GM19397 (cell line): ENCODE measurements at regions not wholly inside any gene's neighbourhood (a gene's known extent, or its start where the extent isn't known, plus 50 kb on each side); places are given as distances from the start of the nearest gene placed in this dataset.

ENCODE experiments used
- ATAC-seq: cut with Tn5 transposase; IDR thresholded peaks from one replicate; pipeline ENCODE4 v1.9.1; 2021; ENCODE audit warnings: mild to moderate bottlenecking, moderate library complexity; ENCODE audit not compliant: unreplicated experiment

DNA sequence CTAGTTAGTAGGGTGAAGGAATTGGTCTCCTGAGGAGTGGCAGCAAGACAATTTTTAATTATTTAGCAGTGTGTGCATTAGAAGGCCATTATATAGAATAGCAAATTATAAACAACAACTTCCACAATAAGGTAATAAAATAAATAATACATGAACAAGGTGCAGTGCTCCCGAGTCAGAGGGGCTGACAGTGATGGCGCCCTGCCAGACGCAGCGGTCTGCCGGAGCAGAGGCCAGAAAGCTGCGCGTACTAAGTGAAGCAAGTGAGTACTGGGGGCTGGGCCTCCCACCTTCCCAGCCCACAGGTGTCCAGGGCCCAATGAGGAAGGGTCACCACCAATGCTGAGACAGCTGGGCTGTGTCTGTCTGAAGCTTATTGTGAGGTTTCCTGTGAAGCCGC is 72.0 kb upstream of the VRK1 start:
- ATAC-seq = no peak

DNA sequence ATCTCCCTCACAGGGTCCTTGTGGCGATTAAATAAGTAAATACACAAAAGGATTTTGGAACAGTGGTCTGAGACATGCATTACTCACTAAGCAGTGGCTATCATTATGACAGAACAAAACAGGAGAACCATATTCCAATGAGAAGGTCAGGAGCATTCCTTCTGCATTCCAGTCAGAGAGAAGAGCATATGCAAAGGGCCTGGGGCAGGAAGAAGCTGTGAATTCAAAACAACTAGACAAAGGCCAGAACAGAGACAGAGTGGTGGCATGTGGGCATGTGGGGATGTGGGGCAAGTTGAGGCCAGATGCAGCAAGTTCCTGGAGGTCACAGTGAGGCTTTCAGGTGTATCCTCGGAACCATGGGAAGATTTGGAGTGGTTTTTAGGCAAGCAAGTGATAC is 70.1 kb upstream of the VRK1 start:
- no peak for ATAC-seq

DNA sequence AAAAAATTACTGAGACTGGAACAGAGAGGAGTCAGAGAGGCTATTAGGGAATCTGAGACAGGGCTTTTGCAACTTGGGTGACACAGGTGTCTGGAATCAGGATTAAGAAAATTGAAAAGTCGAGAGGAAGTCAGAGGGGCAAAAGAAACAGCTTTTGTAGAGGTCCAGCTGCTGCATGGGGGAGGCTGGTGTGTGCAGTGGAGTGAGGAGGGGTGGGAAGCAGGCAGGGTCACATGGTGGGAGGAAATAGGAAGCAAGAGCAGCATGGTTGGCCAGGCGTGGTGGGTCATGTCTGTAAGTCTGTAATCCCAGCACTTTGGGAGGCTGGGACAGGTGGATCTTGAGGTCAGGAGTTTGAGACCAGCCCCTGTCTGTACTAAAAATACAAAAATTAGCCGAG is 69.7 kb upstream of the VRK1 start:
- ATAC-seq = no peak

DNA sequence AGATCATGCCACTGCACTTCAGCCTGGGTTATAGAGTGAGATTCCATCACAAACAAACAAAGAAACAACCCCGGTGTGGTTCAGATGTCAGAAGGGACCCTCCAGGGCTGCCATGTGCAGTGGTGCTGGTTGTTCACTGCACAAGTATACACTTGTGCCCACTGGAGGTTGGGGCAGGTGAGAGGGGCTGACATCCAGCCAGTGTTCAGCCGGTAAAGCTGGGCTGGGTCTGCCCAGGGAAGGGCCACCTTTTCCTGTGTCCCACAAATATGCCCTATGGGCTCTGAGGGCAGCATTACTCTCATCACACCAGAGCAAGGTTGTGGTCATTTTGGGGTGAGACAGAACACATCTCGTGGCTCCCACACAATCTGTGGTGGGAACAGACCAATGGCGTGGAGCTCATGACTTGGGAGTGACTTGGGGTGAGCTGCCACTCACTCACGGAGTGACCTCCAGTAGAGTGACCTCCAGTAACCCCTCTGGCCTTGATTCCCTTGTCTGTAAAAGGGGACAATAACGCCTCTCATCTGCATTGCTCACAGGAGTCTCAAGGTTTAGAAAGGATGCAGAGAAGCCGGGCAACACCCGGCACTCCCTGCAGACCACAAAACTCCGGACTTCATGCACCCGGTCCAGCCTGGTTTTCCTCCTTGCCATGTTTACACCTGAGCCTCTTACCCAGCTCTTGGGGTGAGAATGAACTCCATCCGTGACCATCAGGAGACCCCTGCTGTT is 69.0 kb upstream of the VRK1 start:
- ATAC-seq = no peak

DNA sequence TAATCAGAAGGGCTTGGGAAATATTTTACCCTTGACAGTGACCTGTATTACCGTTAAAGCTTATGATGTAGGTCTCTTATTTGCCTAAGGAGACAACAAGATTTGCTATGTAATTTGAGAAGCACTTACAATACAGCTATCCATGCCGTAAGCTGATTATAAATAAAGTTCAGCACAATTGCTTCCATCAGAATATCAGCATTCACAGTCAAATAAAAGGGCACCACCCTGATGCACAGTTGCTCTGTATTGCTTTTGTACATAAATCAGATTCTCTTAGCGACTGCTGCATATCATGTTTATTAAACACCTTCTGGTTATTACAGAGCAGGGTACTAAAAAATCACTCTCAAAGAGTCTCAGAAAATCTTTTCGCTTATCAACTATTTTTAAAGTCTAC is 67.3 kb upstream of the VRK1 start:
- ATAC-seq = no peak

DNA sequence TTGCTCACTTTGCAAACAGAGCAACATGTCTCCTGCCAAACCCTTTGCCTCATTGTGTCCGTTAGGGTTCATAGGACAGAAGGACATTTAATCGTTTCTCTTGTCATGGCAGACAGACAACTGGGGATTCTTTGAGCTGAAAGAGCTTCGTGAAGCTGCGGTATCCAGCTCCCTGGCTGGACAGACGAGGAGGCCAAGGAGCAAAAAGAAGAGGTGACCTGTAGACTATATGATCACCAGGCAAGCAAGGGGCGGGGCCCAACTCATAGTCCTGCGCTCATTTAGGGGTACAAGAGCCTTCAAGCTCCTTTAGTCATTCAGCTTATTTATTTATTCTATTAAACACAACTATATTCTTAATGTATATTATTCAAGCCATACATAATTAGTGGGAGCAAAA is 66.8 kb upstream of the VRK1 start:
- ATAC-seq = no peak

DNA sequence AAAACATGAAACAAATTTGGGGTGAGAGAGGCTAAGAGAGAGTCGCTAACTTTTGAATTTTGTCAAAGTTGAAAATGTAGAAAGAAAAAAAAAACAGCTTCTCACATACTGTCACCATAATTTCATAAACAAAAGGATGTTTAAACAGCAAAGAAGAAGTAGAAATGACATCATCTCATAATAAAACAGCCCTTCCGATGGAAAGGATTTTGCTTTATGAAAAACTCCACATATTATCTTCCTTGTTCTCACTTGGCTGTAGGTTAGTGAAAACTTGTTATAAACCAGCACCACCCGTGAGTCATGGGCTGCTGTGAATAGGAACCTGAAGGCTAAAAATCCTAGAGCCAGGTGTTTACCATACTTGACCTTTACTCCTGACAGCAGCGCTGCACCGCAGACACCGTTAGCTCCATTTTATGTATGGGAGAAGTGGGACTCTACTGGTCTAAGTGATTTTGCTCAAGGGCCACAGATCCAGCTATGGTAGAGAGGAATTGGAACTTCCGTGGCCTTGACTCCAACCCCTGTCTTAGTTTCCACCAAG is 63.0 kb upstream of the VRK1 start:
- no peak for ATAC-seq

DNA sequence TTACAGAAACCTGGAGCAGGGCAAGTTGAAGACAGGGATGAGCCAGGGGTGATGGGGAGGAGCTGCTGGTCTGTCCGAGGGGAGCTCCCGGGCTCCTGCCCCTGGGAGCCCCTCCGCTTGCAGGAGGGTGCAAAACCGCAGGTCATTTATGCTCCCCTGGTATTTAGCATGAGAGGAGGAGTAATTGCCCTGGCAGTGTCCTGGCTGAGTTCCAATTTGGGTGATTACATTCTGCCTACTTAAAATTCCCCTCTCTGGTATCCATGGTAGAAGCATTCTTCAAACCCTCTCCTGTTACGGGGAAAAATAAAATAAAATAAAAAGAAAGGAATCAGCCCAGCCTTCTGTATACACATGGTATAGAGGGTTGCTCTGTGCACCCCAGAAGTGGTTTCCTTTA is 61.7 kb upstream of the VRK1 start:
- ATAC-seq = no peak

DNA sequence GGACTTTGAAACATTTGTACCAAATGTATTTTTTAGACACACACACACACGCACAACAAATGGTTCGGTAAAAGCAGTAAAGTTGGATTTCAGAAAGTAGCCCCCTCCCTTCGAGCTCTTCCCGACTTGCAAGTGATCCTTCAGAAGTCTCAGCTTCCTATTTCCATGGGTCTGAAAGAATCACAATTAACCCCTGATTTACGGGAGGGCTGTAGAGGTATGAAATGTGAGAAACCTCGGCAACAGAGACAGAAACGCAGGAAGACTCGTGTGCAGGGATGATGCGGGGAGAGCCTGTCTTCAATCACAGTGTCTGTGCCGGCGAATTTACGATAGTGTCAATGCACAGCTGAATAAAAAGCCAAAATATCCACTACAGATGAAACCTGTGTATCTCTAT is 60.7 kb upstream of the VRK1 start:
- no peak for ATAC-seq

DNA sequence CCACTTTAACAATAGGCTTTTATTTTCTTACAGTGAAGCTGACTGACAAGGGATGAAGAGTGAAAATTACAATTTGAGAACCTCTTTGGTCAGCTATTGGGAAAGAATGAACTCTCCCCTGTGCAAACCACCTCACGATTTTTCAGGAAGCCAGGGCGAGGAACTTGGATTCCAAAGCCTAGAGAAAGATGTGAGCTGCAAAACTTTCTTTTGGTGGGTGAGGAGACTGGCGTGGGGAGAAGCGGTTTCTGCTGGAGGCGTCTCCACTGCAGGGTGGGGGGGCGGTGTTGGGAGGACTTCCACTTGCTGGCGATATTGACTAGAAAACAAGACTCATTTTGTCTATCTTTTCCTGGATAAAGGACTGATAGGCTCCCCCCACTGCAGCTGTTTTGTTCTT is 59.3 kb upstream of the VRK1 start:
- no peak for ATAC-seq

DNA sequence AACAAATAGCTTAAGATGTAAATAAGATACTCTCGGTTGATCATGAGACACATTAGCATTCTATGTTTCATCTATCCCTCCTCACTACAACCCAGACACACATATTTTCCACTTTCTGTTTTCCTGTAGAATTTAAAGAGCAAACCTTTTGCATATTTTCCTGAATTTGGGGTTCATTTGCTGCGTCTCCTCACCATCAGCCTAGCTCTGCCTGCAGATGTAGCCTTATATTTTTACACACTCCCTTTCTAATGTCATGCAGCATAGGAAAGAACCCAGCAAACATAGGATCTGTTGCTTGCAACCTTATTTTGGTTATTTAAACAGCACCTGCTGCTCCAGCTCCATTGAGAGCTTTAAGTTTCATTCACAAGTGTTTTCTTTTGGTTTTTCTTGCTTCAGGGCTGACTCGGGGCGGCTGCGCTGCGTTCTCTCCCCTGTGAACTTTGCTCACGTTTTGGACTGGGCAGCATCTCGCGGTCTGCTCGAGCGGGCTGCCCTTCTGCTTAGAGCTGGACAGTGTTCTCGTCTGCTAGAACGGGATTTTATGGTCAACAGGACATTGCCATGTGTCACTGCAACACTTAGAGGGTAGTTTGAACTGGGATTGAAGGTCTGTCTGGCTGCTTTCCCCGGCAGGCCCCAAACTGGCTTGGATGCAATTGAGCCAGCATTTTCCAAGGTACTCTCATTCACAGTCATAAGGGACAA is 57.8 kb upstream of the VRK1 start:
- no peak for ATAC-seq

DNA sequence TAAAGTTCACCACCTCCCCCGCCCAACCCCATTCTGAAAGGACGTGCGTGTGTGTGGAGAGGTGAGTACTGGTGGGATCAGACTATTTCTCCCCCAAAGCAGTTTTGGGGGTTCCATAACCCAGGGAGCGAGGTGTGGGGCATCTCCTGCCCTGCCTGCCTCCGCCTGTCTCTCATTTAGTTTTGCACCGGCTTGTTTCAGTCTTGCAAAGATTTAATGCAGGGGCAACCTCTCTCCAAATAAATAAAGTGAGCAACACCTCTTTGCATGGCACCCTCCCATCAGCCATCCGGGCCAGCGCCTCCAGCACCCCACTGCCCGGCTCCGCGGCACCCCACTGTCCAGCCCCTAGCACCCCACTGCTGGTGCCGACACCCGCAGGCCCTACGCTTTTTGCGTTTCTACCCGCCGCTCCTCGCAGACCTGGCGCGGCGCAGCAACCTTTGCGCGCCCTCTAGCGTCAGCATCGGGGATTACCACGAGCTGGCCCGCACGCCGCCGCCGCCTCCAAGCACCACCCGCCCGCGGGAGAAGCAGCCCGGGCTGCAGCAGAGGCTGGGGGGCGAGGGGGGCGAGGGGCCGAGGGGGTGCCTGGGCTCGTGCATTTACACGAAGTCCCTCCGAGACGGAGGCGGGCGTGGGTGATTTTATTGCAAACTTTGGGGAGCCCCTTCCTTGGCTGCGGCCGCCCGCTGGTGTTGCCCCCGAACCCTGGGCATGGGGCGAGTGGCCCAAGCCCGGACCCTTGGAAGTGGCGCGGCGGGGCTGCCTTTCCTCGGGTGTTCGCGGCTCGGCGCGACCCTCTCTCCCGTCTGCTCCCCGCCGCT is 55.8 kb upstream of the VRK1 start:
- ATAC-seq = peak; percentile 81

DNA sequence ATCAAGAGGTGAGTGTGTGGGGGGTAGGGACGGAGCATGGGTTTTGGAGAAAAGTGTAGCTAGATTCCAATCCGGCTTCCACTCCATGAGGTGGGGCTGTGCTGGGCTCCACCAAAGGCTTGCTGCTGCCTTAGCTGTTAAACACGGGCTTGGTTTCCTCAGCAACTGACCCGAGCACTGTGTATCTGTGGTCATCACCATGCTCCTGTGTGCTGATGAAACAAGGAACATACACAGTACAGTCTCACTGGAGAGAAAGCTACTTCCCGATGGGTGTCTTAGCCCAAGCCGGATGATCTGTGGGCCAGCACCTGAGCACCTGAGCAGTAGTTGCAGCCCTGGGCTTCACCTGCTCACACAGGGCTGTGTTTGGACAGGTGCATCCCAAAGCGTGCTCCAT is 52.9 kb upstream of the VRK1 start:
- ATAC-seq = no peak

DNA sequence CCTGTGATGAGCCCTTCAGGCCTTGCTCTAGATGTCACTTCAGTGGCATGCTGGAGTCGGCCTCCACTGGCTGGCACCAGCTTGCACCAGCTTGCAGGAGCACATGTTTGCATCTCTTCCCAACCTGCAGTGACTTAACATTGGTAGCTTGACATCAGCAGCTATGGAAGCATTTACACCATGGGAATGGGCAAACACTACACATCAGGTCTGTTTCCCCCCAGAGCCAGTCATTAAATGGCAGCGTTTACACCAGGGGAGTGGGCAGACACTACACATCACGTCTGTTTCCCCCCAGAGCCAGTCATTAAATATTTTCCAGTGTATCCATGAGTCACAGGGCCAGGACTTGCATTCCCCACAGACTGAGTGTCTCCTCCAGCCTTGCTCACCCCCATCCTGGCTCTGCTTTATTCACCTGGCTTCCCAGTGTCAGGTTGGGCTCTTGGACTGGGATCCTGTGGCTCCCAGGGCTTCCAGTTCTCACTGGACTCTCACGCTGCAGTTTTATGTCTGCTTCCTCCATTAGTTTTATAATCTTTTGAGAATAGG is 51.6 kb upstream of the VRK1 start:
- no peak for ATAC-seq

DNA sequence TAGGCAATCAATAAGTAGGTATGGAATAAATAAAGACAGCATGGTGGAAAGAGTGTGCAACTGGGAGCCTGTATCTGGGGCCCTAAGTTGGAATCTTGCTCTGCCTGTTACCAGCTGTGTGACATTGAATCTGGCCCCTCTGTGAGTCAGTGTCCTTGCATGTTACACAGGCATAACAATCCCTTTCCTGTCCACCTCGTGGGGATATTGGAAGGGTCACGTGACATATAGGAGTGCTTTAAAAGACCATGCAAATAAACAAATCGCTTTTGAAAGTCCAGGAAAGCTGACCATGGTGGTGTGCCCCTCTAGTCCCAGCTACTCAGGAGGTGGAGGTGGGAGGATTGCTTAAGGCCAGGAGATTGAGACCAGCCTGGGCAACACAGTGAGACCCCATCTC is 51.1 kb upstream of the VRK1 start:
- ATAC-seq = no peak

DNA sequence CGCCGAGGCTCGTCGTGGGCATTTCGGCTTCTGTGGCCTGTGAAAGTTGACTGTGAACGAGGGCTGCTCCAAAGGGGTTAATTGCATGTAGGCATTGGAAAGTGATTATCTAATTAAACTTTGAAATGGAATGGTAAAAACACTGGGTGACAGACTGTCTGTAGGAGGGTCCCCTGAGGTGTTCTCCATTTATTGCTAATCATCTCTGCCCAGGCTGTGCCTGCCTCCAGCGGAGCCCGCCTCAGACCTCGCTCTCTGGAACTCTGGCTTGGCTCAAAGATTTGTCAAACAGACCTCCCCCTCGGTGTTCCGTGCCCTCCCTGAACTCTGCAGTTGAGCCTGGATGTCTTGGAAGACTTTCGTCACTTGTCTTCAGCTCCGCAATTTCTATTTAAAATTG is 50.2 kb upstream of the VRK1 start:
- no peak for ATAC-seq
